Stimulated activated CD8-positive, alpha-beta memory T cell treated with anti-CD3 and anti-CD28 coated beads, Interleukin-7, amount 100 ng/mL, for 4 hours (primary cell): ENCODE measurements at regions not wholly inside any gene's neighbourhood (a gene's known extent, or its start where the extent isn't known, plus 50 kb on each side); places are given as distances from the start of the nearest gene placed in this dataset.
"Not testable (repeated sequence)": the region's sequence is repeated elsewhere in the genome, so short reads cannot be mapped to it uniquely, and the experiment has no call there.

Source experiments
- DNase-seq, 2 donors: peaks; one replicate each; pipeline ENCODE4 v3.0.0-alpha.2; 2020; ENCODE audit warnings: low read depth in 2 of 2

- DNase-seq = no peak
These were observed 50.7 kb upstream of the C12orf71 start for GRCh38 chr12:27133022-27133590.

GRCh38 chr12:27140478-27140969 lies 58.1 kb upstream of the C12orf71 start:
- DNase-seq = no peak

- peak in 1 of 2 donors; percentile 5 for DNase-seq
These were observed 59.8 kb upstream of the C12orf71 start for GRCh38 chr12:27142101-27142721.

DNA sequence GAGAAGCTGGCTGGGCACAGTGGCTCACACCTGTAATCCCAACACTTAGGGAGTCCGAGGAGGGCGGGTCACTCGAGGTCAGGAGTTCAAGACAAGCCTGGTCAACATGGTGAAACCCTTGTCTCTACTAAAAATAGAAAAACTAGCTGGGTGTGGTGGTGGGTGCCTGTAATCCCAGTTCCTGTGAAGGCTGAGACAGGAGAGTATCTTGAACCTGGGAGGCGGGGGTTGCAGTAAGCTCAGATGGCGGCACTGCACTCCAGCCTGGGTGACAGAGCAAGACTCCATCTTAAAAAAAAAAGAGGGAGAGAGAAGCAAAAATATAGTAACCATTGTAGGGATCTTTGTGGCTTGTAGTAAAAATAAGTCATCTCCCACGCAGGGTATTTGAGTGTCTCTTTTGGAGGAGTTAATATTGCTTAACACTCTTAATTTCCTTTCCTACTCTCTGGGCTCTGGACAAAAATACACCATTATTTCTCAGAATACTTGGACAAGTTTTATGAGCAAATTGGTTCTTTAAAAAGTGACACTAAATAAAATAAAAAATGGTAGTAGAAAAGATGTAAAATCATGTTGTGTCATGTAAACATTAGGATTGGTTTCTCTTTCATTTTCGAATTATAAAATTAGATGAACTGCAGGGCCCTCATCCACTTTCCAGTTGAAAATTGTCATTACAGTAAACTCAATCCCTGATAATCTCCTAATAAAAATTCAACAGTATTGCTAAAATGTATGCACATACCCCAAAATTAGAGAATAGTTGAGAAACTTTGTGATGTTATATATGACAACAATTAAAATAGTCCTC lies 61.1 kb upstream of the C12orf71 start:
- no peak for DNase-seq

DNA sequence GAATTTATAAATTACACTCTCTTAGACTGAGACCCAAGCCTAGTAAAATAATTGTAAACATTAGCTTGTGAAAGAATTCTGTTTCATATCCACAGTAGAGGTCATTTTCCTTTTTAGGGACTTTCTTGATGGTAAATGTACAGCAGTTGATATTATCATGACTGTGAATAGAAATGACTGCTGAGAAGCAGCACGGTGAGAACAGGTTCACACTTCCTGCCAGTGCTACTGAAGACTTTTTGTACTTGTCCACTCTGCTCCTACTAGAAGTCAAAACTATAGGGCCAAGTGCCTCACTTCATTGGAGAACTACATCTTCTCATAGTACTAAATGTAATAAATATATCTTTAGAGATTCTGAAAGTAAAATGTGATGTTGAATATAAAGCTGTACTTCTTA lies 63.3 kb upstream of the C12orf71 start:
- DNase-seq = not testable (repeated sequence)

GRCh38 chr12:27148373-27148772 lies 66.0 kb upstream of the C12orf71 start:
- DNase-seq = no peak

GRCh38 chr12:27148791-27149190 lies 66.4 kb upstream of the C12orf71 start:
- no peak for DNase-seq

- DNase-seq = no peak
These were observed 69.1 kb upstream of the C12orf71 start for GRCh38 chr12:27151479-27151878.

GRCh38 chr12:27158297-27158696 lies 75.9 kb upstream of the C12orf71 start:
- DNase-seq = no peak

GRCh38 chr12:27161458-27162228 lies 79.3 kb upstream of the C12orf71 start:
- no peak for DNase-seq

DNA sequence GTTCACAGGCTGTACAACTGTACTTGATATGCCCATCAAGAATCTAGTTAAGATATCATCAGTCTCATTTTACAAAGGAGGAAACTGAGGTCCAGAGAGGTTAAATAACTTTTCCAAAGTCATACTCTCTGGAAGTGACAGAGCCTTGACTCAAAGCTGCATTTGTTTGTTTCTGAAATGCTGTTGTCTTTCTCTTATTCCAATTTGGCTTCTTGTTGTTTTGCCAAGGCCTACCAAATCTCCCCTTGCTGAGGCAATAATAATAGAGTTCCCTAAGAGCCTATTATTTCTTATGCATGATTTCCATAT lies 79.8 kb upstream of the C12orf71 start:
- no peak for DNase-seq

GRCh38 chr12:27163048-27163715 lies 80.8 kb upstream of the C12orf71 start:
- no peak for DNase-seq

DNA sequence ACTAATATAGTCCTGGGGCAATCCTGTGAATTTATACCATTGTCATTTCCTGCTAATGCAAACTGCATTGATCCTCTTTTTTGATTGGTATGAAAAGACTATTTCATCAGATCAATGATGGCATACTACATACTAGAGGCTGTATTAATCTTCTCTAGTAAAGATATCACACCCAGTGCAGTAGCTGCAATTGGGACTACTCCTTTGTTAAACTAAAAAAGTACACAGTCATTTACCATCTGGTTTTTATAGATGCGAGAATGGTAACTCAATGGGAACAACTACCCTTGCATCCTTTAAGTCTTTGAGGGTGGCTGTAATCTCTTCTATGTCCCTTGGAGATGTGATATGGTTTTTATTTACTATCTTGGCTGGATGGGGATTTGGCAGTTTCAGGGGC lies 80.2 kb upstream of the STK38L start:
- DNase-seq = no peak

- DNase-seq = no peak
These were observed 79.6 kb upstream of the STK38L start for GRCh38 chr12:27164330-27165040.

DNA sequence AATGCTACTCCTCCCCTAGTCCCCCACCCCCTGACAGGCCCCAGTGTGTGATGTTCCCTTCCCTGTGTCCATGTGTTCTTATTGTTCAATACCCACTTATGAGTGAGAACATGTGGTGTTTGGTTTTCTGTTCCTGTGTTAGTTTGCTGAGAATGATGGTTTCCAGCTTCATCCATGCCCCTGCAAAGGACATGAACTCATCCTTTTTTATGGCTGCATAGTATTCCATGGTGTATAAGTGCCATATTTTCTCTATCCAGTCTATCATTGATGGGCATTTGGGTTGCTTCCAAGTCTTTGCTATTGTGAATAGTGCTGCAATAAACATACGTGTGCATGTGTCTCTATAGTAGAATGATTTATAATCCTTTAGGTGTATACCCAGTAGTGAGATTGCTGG lies 78.1 kb upstream of the STK38L start:
- DNase-seq = not testable (repeated sequence)

GRCh38 chr12:27171494-27171893 lies 72.6 kb upstream of the STK38L start:
- not testable (repeated sequence) for DNase-seq

- peak in 1 of 2 donors; percentile 9 for DNase-seq
These were observed 67.3 kb upstream of the STK38L start for GRCh38 chr12:27176765-27177164.

DNA sequence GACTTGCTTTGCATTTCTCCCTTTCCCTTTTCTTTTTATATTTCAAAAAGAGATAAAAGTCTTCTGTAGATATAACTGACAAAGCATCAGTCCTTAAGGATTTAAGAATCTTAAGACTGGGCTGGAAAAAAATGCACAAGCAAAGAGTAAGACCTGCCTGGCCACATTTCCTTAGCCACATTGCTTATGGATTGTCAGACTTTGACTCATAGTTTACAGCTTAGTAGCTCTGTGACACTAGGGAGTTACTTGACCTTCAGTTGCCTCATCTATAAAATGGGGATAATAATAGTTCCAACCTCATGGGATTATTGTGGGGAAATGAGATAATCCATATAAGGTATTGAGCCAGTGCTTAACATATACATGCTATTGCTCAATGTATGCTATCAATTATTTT lies 66.4 kb upstream of the STK38L start:
- DNase-seq = no peak

- no peak for DNase-seq
These were observed 65.8 kb upstream of the STK38L start for GRCh38 chr12:27178255-27178654.

GRCh38 chr12:27178723-27179399 lies 65.2 kb upstream of the STK38L start:
- no peak for DNase-seq
